ENCODE measurements at regions not wholly inside any gene's neighbourhood (a gene's known extent, or its start where the extent isn't known, plus 50 kb on each side); places are given as distances from the start of the nearest gene placed in this dataset.
"Not testable (repeated sequence)": the region's sequence is repeated elsewhere in the genome, so short reads cannot be mapped to it uniquely, and the experiment has no call there.

DNA sequence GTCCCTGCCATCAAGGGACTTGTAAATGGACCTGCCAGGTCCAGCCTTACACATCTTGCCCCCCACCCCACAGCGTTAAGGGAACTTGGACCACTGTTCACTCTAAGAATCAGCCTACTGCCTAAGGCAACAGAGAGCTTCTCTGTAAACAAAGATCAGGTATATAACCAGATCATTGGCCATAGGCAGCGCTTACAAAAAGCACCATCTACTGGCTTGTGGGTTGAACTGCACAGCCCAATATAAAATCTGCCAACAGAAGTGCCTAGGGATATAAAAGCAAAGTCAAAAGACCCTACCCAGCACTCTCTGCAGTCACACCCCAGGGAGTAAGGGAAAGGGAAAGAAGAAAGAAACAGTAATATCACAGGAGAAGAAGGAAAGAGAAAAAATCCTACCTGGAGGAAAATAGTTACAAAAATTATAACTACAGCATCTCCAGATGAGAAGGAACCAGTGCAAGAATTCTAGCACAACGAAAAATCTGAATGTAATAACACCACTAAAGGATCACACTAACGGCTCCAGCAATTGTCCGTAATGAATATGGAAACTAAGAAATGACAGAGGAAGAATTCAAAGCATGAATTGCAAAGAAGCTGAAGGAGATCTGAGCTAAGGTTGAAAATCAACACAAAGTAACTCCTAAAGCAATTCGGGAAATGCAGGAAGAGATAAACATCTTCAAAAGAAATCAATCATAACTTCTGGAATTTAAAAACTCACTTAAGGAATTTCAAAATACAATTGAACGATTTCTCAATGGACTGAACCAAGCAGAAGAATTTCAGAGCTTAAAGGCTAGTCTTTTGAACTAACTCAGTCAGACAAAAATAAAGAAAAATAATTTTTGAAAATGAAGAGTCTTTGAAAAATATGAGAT, 95.2 kb upstream of the PCED1B start:
- H2AFZ ChIP-seq, result peak overlapping the region; percentile 45
- H3K4me2 ChIP-seq (ENCODE audit: unreplicated experiment), result peak overlapping the region; percentile 27

DNA sequence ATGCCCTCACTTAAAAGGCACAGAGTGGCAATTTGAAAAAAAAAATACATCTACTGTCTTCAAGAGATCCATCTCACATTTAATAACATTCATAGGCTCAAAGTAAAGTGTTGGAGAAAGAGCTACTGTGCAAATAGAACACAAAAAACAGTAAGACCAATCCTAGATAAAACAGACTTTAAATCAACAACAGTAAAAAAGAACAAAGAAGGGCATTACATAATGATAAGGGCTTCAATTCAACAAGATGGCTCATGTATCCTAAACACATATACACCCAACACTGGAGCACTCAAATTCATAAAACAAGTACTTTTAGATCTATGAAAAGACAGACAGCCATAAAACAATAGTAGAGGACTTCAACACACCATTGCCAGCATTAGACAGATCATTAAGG, 93.6 kb upstream of the PCED1B start:
- Histone ChIP-seq H3K9ac (no peak overlapping the region), H3K4me3 (no peak overlapping the region), H2AFZ (0 out of 2 replicates have a peak overlapping the region, but pooled peaks have one; percentile 16), H4K20me1 (ENCODE audit: insufficient read depth) (no peaks in the 10 kb centered on the region), H3K36me3 (ENCODE audit: low read depth) (no peaks in the 10 kb centered on the region), H3K4me1 (ENCODE audit: insufficient read depth) (peaks cover 21% of the 10 kb centered on the region), H3K4me2 (ENCODE audit: unreplicated experiment) (no peak overlapping the region), H3F3A (ENCODE audit: insufficient read depth) (0 out of 2 replicates have a peak, but pooled peaks cover 7% of the 10 kb centered on the region), H3K79me2 (ENCODE audit: insufficient read depth) (no peaks in the 10 kb centered on the region), H3K9me2 (ENCODE audit: insufficient read depth) (no peaks in the 10 kb centered on the region), H3K27ac (no peak overlapping the region), H3K9me3 (ENCODE audit: low read depth) (no peaks in the 10 kb centered on the region), H3K27me3 (replicated peaks; ENCODE audit: insufficient read depth) (no peaks in the 10 kb centered on the region)
- TF ChIP-seq EZH2phosphoT487 (IDR thresholded peaks at IDR 0.05; ENCODE audit: insufficient read depth, low read depth) (no peak), EZH2 (IDR thresholded peaks at IDR 0.05; ENCODE audit: insufficient read depth, poor library complexity, severe bottlenecking) (no peak)
- in situ Hi-C loops (cut with MboI), result no loop called here
- no peak for DNase-seq

More for the DNA sequence above, 95.2 kb upstream of the PCED1B start:
- H3F3A ChIP-seq (ENCODE audit: insufficient read depth), result 0 out of 2 replicates have a peak, but pooled peaks cover 7% of the 10 kb centered on the region
- H3K9me3 ChIP-seq (ENCODE audit: low read depth), result no peaks in the 10 kb centered on the region
- H3K4me1 ChIP-seq (ENCODE audit: insufficient read depth), result peaks cover 21% of the 10 kb centered on the region
- H4K20me1 ChIP-seq (ENCODE audit: insufficient read depth), result no peaks in the 10 kb centered on the region
- no peaks in the 10 kb centered on the region for H3K36me3 ChIP-seq (ENCODE audit: low read depth)
- no peaks in the 10 kb centered on the region for H3K27me3 ChIP-seq (replicated peaks; ENCODE audit: insufficient read depth)
- peak overlapping the region; percentile 20 for H3K4me3 ChIP-seq
- 28 to 29% methylated on average over 7 of the region's 7 CpGs for WGBS, 2 experiments (ENCODE audit: low coverage in 1 of 2, low lambda C conversion rate in 2 of 2, missing lambda C conversion rate in 2 of 2)
- peak overlapping the region; percentile 16; the same call in 1 of the 2 replicates for H3K9ac ChIP-seq
- in situ Hi-C loops (cut with MboI), result no loop called here
- peak; percentile 82 for DNase-seq
- no peaks in the 10 kb centered on the region for H3K79me2 ChIP-seq (ENCODE audit: insufficient read depth)
- TF ChIP-seq EZH2phosphoT487 (IDR thresholded peaks at IDR 0.05; ENCODE audit: insufficient read depth, low read depth) (no peak), EZH2 (IDR thresholded peaks at IDR 0.05; ENCODE audit: insufficient read depth, poor library complexity, severe bottlenecking) (no peak)
- no peaks in the 10 kb centered on the region for H3K9me2 ChIP-seq (ENCODE audit: insufficient read depth)
- peak overlapping the region; percentile 22; the same call in 1 of the 2 replicates for H3K27ac ChIP-seq

GRCh38 chr12:46988122-46988521, 91.3 kb upstream of the PCED1B start:
- H4K20me1 ChIP-seq (ENCODE audit: insufficient read depth); H3K9me2 ChIP-seq (ENCODE audit: insufficient read depth); in situ Hi-C loops (cut with MboI): not testable (repeated sequence)

GRCh38 chr12:46990211-46990610, 89.2 kb upstream of the PCED1B start:
- Histone ChIP-seq H3K4me1 (ENCODE audit: insufficient read depth) (no peaks in the 10 kb centered on the region), H2AFZ (no peak overlapping the region), H3K4me3 (no peak overlapping the region), H3K36me3 (ENCODE audit: low read depth) (no peaks in the 10 kb centered on the region), H3K9ac (no peak overlapping the region), H3K27me3 (replicated peaks; ENCODE audit: insufficient read depth) (no peaks in the 10 kb centered on the region), H3K9me3 (ENCODE audit: low read depth) (no peaks in the 10 kb centered on the region), H3K27ac (no peak overlapping the region), H3K79me2 (ENCODE audit: insufficient read depth) (no peaks in the 10 kb centered on the region), H3F3A (ENCODE audit: insufficient read depth) (no peaks in the 10 kb centered on the region), H3K4me2 (ENCODE audit: unreplicated experiment) (no peak overlapping the region), H4K20me1 (ENCODE audit: insufficient read depth) (no peaks in the 10 kb centered on the region), H3K9me2 (ENCODE audit: insufficient read depth) (no peaks in the 10 kb centered on the region)
- no peak for DNase-seq
- TF ChIP-seq EZH2 (IDR thresholded peaks at IDR 0.05; ENCODE audit: insufficient read depth, poor library complexity, severe bottlenecking) (no peak), EZH2phosphoT487 (IDR thresholded peaks at IDR 0.05; ENCODE audit: insufficient read depth, low read depth) (no peak)
- in situ Hi-C loops (cut with MboI), result no loop called here
- WGBS, 2 experiments (ENCODE audit: low coverage in 1 of 2, low lambda C conversion rate in 2 of 2, missing lambda C conversion rate in 2 of 2), result 32 to 47% methylated on average over 1 of the region's 1 CpG

More at GRCh38 chr12:46988122-46988521, 91.3 kb upstream of the PCED1B start:
- not testable (repeated sequence) for H2AFZ ChIP-seq; H3K4me3 ChIP-seq; H3K36me3 ChIP-seq (ENCODE audit: low read depth); H3K9me3 ChIP-seq (ENCODE audit: low read depth); H3F3A ChIP-seq (ENCODE audit: insufficient read depth); H3K9ac ChIP-seq; DNase-seq; H3K79me2 ChIP-seq (ENCODE audit: insufficient read depth); H3K27ac ChIP-seq; H3K4me2 ChIP-seq (ENCODE audit: unreplicated experiment); H3K27me3 ChIP-seq (replicated peaks; ENCODE audit: insufficient read depth)
- peaks cover 16% of the 10 kb centered on the region for H3K4me1 ChIP-seq (ENCODE audit: insufficient read depth)
- WGBS, 2 experiments (ENCODE audit: low coverage in 1 of 2, low lambda C conversion rate in 2 of 2, missing lambda C conversion rate in 2 of 2), result 40 to 43% methylated on average over 1 of the region's 1 CpG

GRCh38 chr12:46992051-46992450, 87.4 kb upstream of the PCED1B start:
- DNase-seq; H3K9me2 ChIP-seq (ENCODE audit: insufficient read depth); H2AFZ ChIP-seq; H3K79me2 ChIP-seq (ENCODE audit: insufficient read depth); in situ Hi-C loops (cut with MboI); H3K9ac ChIP-seq; H3K4me2 ChIP-seq (ENCODE audit: unreplicated experiment); H3K4me1 ChIP-seq (ENCODE audit: insufficient read depth); H3K27ac ChIP-seq; H3K4me3 ChIP-seq; H3F3A ChIP-seq (ENCODE audit: insufficient read depth); H4K20me1 ChIP-seq (ENCODE audit: insufficient read depth); H3K27me3 ChIP-seq (replicated peaks; ENCODE audit: insufficient read depth); H3K36me3 ChIP-seq (ENCODE audit: low read depth); H3K9me3 ChIP-seq (ENCODE audit: low read depth): not testable (repeated sequence)
- WGBS, 2 experiments (ENCODE audit: low coverage in 1 of 2, low lambda C conversion rate in 2 of 2, missing lambda C conversion rate in 2 of 2), result 85% methylated on average over 6 of the region's 6 CpGs
